SJCRH30 (cell line): ENCODE measurements at regions not wholly inside any gene's neighbourhood (a gene's known extent, or its start where the extent isn't known, plus 50 kb on each side); places are given as distances from the start of the nearest gene placed in this dataset.

Source experiments
- DNase-seq, 2 experiments: peaks; one replicate each; pipeline ENCODE4 v3.0.0-alpha.2; 2015 to 2020
- H3K27ac ChIP-seq: fragments of 250-450 bp; sonication (Bioruptor Pico); 2 replicates; pipeline ENCODE4 v1.5.1; 2020; ENCODE audit warnings: mild to moderate bottlenecking, moderate library complexity
- H3K27me3 ChIP-seq: fragments of 250-450 bp; sonication (Bioruptor Pico); 2 replicates; pipeline ENCODE4 v1.5.1; 2020; ENCODE audit warnings: mild to moderate bottlenecking, moderate library complexity
- H3K36me3 ChIP-seq: fragments of 250-450 bp; sonication (Bioruptor Pico); 2 replicates; pipeline ENCODE4 v1.5.1; 2020; ENCODE audit warnings: mild to moderate bottlenecking, moderate library complexity
- H3K4me1 ChIP-seq: fragments of 250-450 bp; sonication (Bioruptor Pico); 2 replicates; pipeline ENCODE4 v1.5.1; 2020; ENCODE audit warnings: mild to moderate bottlenecking, moderate library complexity
- H3K4me3 ChIP-seq: fragments of 250-450 bp; sonication (Bioruptor Pico); 2 replicates; pipeline ENCODE4 v1.5.1; 2020; ENCODE audit warnings: mild to moderate bottlenecking, moderate library complexity
- H3K9me3 ChIP-seq: fragments of 250-450 bp; sonication (Bioruptor Pico); replicated peaks from 2 replicates; pipeline ENCODE4 v1.5.1; 2020; ENCODE audit warnings: mild to moderate bottlenecking, moderate library complexity

DNA sequence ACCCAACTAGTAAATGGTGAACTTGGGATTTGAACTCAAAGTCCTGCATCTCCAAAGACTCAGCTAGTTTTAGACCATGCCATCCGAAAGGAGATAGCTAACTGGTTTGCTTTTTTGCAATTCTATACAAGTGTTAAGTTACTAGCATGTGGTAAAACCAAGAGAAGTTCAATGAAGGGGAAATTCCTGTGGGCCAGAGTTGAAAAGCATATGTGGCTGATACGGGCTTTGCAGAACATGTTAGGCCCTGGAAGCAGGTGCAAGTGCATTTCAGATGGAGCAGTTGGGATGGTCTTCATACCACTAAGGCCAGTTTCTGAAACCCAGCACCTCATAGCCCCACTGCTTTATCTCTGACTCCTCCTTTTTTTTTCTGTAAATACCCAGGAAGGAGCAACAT, 620.9 kb downstream of the PLPP3 start:
- Histone ChIP-seq H3K9me3 (no peaks in the 10 kb centered on the region), H3K4me1 (no peaks in the 10 kb centered on the region), H3K4me3 (no peak overlapping the region), H3K36me3 (no peaks in the 10 kb centered on the region), H3K27me3 (peaks cover 4% of the 10 kb centered on the region; the same call in 1 of the 2 replicates), H3K27ac (no peak overlapping the region)
- DNase-seq, result no peak

GRCh38 chr1:55957276-55957675, 622.1 kb downstream of the PLPP3 start:
- Histone ChIP-seq H3K36me3 (no peaks in the 10 kb centered on the region), H3K27ac (no peak overlapping the region), H3K9me3 (no peaks in the 10 kb centered on the region), H3K4me1 (no peaks in the 10 kb centered on the region), H3K4me3 (no peak overlapping the region), H3K27me3 (peaks cover 4% of the 10 kb centered on the region; the same call in 1 of the 2 replicates)
- no peak for DNase-seq

GRCh38 chr1:55955016-55955621, 624.2 kb downstream of the PLPP3 start:
- H3K27ac ChIP-seq, result no peak overlapping the region

DNA sequence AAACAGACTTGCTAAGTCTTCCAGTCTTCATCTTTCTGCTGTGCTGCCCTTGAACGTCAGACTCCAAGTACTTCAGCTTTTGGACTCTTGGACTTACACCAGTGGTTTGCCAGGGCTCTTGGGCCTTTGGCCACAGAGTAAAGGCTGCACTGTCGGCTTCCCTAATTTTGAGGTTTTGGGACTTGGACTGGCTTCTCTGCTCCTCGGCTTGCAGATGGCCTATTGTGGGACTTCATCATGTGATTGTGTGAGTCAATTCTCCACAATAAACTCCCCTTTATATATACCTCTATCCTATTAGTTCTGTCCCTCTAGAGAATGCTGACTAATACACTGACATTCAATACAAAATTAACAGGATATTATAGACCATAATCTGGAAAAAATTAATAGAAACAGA, 628.1 kb downstream of the PLPP3 start:
- no peak for DNase-seq
- H3K4me1 ChIP-seq, result no peaks in the 10 kb centered on the region

More at GRCh38 chr1:55955016-55955621, 624.2 kb downstream of the PLPP3 start:
- Histone ChIP-seq H3K9me3 (no peaks in the 10 kb centered on the region), H3K36me3 (no peaks in the 10 kb centered on the region), H3K4me3 (no peak overlapping the region), H3K27me3 (peaks cover 4% of the 10 kb centered on the region; the same call in 1 of the 2 replicates), H3K4me1 (no peaks in the 10 kb centered on the region)
- DNase-seq, result no peak

DNA sequence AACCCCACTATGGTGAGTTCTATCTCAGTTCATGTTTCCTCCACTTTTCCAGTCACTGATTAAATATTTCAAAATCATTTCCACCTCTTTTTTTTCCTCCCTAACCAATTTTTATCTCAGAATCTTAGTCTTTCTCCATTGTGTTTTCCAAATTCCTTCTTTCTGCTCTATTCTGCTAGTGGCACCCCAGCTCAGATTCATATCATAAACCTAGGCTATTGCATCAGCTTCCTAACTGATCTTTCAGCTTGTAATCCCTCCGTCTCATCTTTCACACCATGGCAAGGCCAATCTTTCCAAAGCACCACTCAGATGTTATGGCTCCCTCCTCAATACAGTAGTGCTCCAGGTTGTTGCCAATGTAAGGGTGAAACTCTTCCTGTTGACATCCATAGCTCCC, 631.9 kb downstream of the PLPP3 start:
- Histone ChIP-seq H3K27ac (no peak overlapping the region), H3K36me3 (no peaks in the 10 kb centered on the region), H3K27me3 (no peaks in the 10 kb centered on the region), H3K4me1 (no peaks in the 10 kb centered on the region), H3K4me3 (no peak overlapping the region), H3K9me3 (no peaks in the 10 kb centered on the region)
- no peak for DNase-seq

More for the DNA sequence above, 628.1 kb downstream of the PLPP3 start:
- H3K27me3 ChIP-seq, result peaks cover 1% of the 10 kb centered on the region; the same call in 1 of the 2 replicates
- H3K9me3 ChIP-seq, result no peaks in the 10 kb centered on the region
- no peak overlapping the region for H3K27ac ChIP-seq
- no peak overlapping the region for H3K4me3 ChIP-seq
- H3K36me3 ChIP-seq, result no peaks in the 10 kb centered on the region

- H3K27ac ChIP-seq, result no peak overlapping the region
- no peaks in the 10 kb centered on the region for H3K9me3 ChIP-seq
- no peaks in the 10 kb centered on the region for H3K27me3 ChIP-seq
- no peak for DNase-seq
- no peak overlapping the region for H3K4me3 ChIP-seq
- peaks cover 3% of the 10 kb centered on the region; the same call in 1 of the 2 replicates for H3K4me1 ChIP-seq
- H3K36me3 ChIP-seq, result no peaks in the 10 kb centered on the region
Measured at GRCh38 chr1:55943721-55944435, 635.5 kb downstream of the PLPP3 start.

DNA sequence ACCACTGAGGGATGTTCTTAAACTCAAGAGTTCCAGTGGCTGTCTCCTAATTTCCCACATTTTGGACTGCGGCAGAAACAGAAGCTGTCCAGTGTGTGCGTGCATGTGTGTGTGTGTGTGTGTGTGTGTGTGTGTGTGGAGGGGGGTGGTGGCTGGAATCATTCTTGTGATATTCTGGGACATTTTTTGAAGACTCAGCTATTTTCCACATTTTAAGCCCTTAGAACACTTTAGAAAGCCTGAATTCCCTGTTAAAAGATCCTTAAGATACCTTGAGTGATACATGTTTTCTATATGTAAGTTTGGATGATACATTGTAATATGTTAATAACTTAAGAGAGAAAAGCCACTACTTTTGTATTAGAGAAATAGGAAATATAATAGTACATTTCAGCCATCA, 636.4 kb downstream of the PLPP3 start:
- Histone ChIP-seq H3K4me3 (no peak overlapping the region), H3K9me3 (no peaks in the 10 kb centered on the region), H3K4me1 (peaks cover 3% of the 10 kb centered on the region; the same call in 1 of the 2 replicates), H3K27me3 (no peaks in the 10 kb centered on the region), H3K36me3 (no peaks in the 10 kb centered on the region), H3K27ac (no peak overlapping the region)
- no peak for DNase-seq

DNA sequence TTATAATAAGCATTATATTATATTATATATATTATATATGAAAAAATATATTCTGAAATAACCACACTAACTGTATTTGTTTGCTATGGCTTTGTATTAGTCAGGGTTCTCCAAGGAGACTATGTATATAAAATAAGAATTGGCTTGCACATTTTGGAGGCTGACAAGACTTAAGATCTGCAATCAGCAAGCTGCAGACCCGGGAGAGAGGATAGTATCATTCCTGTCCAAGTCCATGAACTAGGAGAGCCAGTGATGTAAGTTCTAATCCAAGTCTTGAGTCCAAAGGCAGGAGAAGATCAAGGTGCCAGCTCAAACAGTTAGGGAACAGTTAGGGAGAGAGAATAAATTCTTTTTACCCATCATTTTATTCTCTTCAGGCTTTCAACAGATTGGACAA, 639.5 kb downstream of the PLPP3 start:
- Histone ChIP-seq H3K9me3 (no peaks in the 10 kb centered on the region), H3K36me3 (no peaks in the 10 kb centered on the region), H3K4me1 (peaks cover 3% of the 10 kb centered on the region; the same call in 1 of the 2 replicates), H3K27me3 (no peaks in the 10 kb centered on the region), H3K27ac (no peak overlapping the region), H3K4me3 (no peak overlapping the region)
- no peak for DNase-seq

DNA sequence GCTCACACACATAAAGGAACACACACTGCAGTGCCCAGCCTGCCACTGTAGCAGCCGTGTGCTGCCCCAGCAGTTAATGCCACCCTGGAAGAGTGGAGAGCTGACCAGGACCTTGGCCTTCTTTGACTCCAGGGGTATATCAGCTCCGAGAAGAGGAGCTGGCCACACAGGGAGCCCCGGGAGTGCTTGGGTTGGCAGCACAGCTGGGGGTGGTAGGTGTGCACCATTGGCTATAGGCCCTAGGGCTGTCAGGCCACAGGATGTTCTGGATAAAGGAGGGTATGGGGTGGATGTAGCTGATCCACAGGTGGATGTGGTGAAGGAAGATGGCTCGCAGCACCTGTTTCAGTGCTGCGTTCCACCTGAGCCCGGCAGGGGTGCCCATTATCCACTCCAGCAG, 640.5 kb downstream of the PLPP3 start:
- Histone ChIP-seq H3K27ac (no peak overlapping the region), H3K36me3 (no peaks in the 10 kb centered on the region), H3K9me3 (no peaks in the 10 kb centered on the region), H3K27me3 (no peaks in the 10 kb centered on the region), H3K4me3 (no peak overlapping the region), H3K4me1 (peaks cover 3% of the 10 kb centered on the region; the same call in 1 of the 2 replicates)
- no peak for DNase-seq

GRCh38 chr1:55938376-55938850, 641.0 kb downstream of the PLPP3 start:
- H3K36me3 ChIP-seq, result no peaks in the 10 kb centered on the region
- H3K9me3 ChIP-seq, result no peaks in the 10 kb centered on the region
- DNase-seq, result no peak
- no peak overlapping the region for H3K4me3 ChIP-seq
- no peak overlapping the region for H3K27ac ChIP-seq
- no peaks in the 10 kb centered on the region for H3K27me3 ChIP-seq
- peaks cover 3% of the 10 kb centered on the region; the same call in 1 of the 2 replicates for H3K4me1 ChIP-seq

DNA sequence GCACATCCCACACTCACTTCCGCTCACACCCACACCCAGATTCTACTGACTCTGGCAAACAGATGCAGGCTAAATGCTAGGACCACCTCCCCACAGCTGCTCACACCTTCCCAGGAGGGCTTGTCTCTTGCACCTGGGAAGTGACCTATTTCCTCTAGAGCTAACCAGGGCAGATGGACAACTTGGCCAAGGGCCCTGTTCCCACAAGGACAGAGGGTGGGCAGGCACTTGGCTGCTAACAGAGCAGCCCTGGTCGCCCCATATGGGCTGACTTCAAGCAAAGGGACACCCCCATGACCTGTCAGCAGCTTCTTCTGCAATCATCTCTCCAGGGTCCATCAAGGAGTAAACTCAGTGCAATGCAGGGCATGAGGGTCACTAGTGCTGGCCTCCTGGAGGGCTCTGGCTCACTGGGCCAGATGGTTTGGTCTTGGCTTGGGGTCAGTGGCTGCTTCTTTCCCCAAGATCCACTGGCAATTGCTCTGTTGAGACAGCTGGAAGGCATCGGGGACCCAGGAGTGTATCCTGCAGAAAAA, 641.5 kb downstream of the PLPP3 start:
- Histone ChIP-seq H3K27ac (no peak overlapping the region), H3K9me3 (no peaks in the 10 kb centered on the region)

DNA sequence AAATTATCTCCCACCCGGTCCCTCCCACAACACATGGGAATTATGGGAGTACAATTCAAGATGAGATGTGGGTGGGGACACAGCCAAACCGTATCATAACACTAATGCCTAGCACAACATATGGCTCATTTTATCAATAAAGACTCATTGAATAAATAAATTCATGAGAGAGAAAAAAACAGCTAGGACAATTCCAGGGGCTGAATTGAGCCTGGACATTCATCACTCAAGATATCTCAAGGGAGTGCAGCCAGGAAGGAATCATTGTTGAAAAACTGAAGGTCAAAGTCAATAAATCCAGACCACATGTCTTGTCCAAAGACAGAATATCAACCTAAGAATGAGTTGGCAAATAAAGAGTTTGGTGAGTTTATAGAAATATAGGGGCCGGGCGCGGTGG, 644.1 kb downstream of the PLPP3 start:
- no peaks in the 10 kb centered on the region for H3K27me3 ChIP-seq
- no peaks in the 10 kb centered on the region for H3K9me3 ChIP-seq
- H3K36me3 ChIP-seq, result no peaks in the 10 kb centered on the region
- H3K4me3 ChIP-seq, result no peak overlapping the region
- no peak overlapping the region for H3K27ac ChIP-seq
- DNase-seq, result no peak
- H3K4me1 ChIP-seq, result peaks cover 3% of the 10 kb centered on the region; the same call in 1 of the 2 replicates

More for the DNA sequence above, 641.5 kb downstream of the PLPP3 start:
- Histone ChIP-seq H3K27me3 (no peaks in the 10 kb centered on the region), H3K36me3 (no peaks in the 10 kb centered on the region), H3K4me3 (no peak overlapping the region), H3K4me1 (peaks cover 3% of the 10 kb centered on the region; the same call in 1 of the 2 replicates)
- no peak for DNase-seq

- Histone ChIP-seq H3K27me3 (no peaks in the 10 kb centered on the region), H3K4me3 (no peak overlapping the region), H3K27ac (no peak overlapping the region), H3K36me3 (no peaks in the 10 kb centered on the region), H3K4me1 (no peaks in the 10 kb centered on the region), H3K9me3 (no peaks in the 10 kb centered on the region)
- no peak for DNase-seq
Measured at GRCh38 chr1:55932402-55932801, 647.0 kb downstream of the PLPP3 start.

GRCh38 chr1:55931081-55931940, 648.1 kb downstream of the PLPP3 start:
- Histone ChIP-seq H3K36me3 (no peaks in the 10 kb centered on the region), H3K9me3 (no peaks in the 10 kb centered on the region), H3K4me1 (no peaks in the 10 kb centered on the region), H3K27ac (no peak overlapping the region), H3K27me3 (no peaks in the 10 kb centered on the region), H3K4me3 (no peak overlapping the region)
- no peak for DNase-seq
